A673 (cell line): ENCODE measurements at regions not wholly inside any gene's neighbourhood (a gene's known extent, or its start where the extent isn't known, plus 50 kb on each side); places are given as distances from the start of the nearest gene placed in this dataset.

Experiments
- BruUV-seq: library from RNA; stranded (reverse); fragments of 400-500 nt; replicated peaks from 2 replicates; lab custom pipeline; 2021; lab: Mats Ljungman, UMichigan
- CTCF ChIA-PET: fragments of 300-600 bp; sonication (Branson Sonifier 250); formaldehyde crosslinking; loops from one replicate; lab custom pipeline; 2022; ENCODE audit warnings: antibody characterized with exemption; lab: Charles Lee
- POLR2A ChIA-PET: fragments of 300-600 bp; sonication (Branson Sonifier 250); formaldehyde crosslinking; loops from one replicate; lab custom pipeline; 2022; ENCODE audit warnings: antibody characterized with exemption; ENCODE audit not compliant: low non-redundant PET; lab: Charles Lee
- DNase-seq: peaks from one replicate; pipeline ENCODE4 v3.0.0-alpha.2; 2015; ENCODE audit warnings: low spot score
- H3K27ac ChIP-seq: fragments of 200-600 bp; sonication (generic); 2 replicates; pipeline ENCODE4 v1.5.1; 2016; ENCODE audit warnings: mixed run types, low read depth, mild to moderate bottlenecking, mixed read lengths, antibody characterized with exemption, low read length; ENCODE audit not compliant: poor library complexity, severe bottlenecking
- H3K27me3 ChIP-seq: fragments of 200-600 bp; sonication (generic); replicated peaks from 2 replicates; pipeline ENCODE4 v1.6.1; 2017; ENCODE audit warnings: mixed run types, low read depth, mild to moderate bottlenecking, mixed read lengths, antibody characterized with exemption, low read length; ENCODE audit not compliant: insufficient read depth, poor library complexity
- H3K36me3 ChIP-seq: fragments of 200-600 bp; sonication (generic); 2 replicates; pipeline ENCODE4 v1.6.1; 2016; ENCODE audit warnings: mixed run types, mild to moderate bottlenecking, mixed read lengths, antibody characterized with exemption, low read length; ENCODE audit not compliant: insufficient read depth, poor library complexity, severe bottlenecking
- H3K4me1 ChIP-seq: fragments of 200-600 bp; sonication (generic); 2 replicates; pipeline ENCODE4 v1.6.1; 2017; ENCODE audit warnings: mixed run types, mild to moderate bottlenecking, mixed read lengths, antibody characterized with exemption, low read length; ENCODE audit not compliant: insufficient read depth, poor library complexity, severe bottlenecking
- H3K4me3 ChIP-seq: fragments of 200-600 bp; sonication (generic); 2 replicates; pipeline ENCODE4 v1.5.1; 2016; ENCODE audit warnings: low read depth, mixed run types, mild to moderate bottlenecking, mixed read lengths, low read length; ENCODE audit not compliant: poor library complexity, severe bottlenecking
- H3K9me3 ChIP-seq: fragments of 200-600 bp; sonication (generic); 2 replicates; pipeline ENCODE4 v1.6.1; 2016; ENCODE audit warnings: mixed run types, low read depth, mild to moderate bottlenecking, mixed read lengths, antibody characterized with exemption, low read length; ENCODE audit not compliant: poor library complexity, severe bottlenecking
- CTCF ChIP-seq: fragments of 300-800, 200-600 bp; sonication (generic); conservative IDR thresholded peaks from 2 replicates; pipeline ENCODE4 v1.5.1; 2017; ENCODE audit warnings: low read depth, mild to moderate bottlenecking, antibody characterized with exemption, low read length, moderate library complexity, mixed read lengths
- EZH2 ChIP-seq: fragments of 200-600 bp; sonication (generic); IDR thresholded peaks from 2 replicates; pipeline ENCODE4 v1.6.1; 2017; ENCODE audit warnings: borderline replicate concordance, low read depth, mild to moderate bottlenecking, mixed read lengths, antibody characterized with exemption, low read length; ENCODE audit not compliant: poor library complexity, severe bottlenecking
- intact Hi-C: fragments of 100-400 bp; cut with micrococcal nuclease; formaldehyde crosslinking; loops from one replicate; pipeline ENCODE4 v1.10.0; 2022; ENCODE audit not compliant: unreplicated experiment

DNA sequence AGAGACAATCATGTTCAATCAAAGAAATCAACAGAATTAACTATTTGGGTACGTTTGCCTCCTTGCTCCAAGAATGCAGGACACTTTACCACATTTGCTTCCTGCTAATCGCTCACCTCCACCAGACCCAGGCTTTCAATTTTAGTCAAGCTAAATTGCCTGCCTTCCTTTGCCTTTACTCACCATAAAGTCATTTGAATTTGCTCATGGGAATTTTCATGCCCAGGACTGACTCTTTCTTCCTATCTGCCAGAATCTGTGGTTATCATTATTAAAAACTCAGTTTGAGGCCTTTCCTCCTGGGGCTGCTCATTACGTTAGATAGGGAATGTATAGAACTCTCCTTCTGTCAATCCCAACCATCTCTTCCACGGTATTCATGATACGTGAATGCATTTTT is 1935.3 kb upstream of the WWC1 start:
- Histone ChIP-seq H3K36me3 (no peaks in the 10 kb centered on the region), H3K9me3 (no peaks in the 10 kb centered on the region), H3K27me3 (no peaks in the 10 kb centered on the region), H3K4me3 (no peak overlapping the region), H3K4me1 (no peaks in the 10 kb centered on the region), H3K27ac (no peak overlapping the region)
- intact Hi-C loops = no loop called here
- BruUV-seq = no TSS peak
- TF ChIP-seq EZH2 (no peak), CTCF (no peak)
- ChIA-PET CTCF (no interaction called here), POLR2A (no interaction called here)
- DNase-seq = no peak

GRCh38 chr5:166358127-166358830 is 1933.2 kb upstream of the WWC1 start:
- no peak for TF ChIP-seq EZH2
- TF ChIP-seq CTCF = no peak
- no peaks in the 10 kb centered on the region for H3K9me3 ChIP-seq
- H3K27me3 ChIP-seq = no peaks in the 10 kb centered on the region
- no TSS peak for BruUV-seq
- no peak overlapping the region for H3K27ac ChIP-seq
- DNase-seq = no peak
- no peaks in the 10 kb centered on the region for H3K4me1 ChIP-seq
- no peaks in the 10 kb centered on the region for H3K36me3 ChIP-seq
- CTCF ChIA-PET = no interaction called here
- H3K4me3 ChIP-seq = no peak overlapping the region
- POLR2A ChIA-PET = no interaction called here
- intact Hi-C loops = no loop called here

GRCh38 chr5:166363087-166363760 is 1928.2 kb upstream of the WWC1 start:
- ChIA-PET CTCF (no interaction called here), POLR2A (no interaction called here)
- H3K4me1 ChIP-seq = no peaks in the 10 kb centered on the region
- TF ChIP-seq CTCF (no peak), EZH2 (no peak)
- intact Hi-C loops = no loop called here
- H3K27ac ChIP-seq = no peak overlapping the region
- DNase-seq = no peak
- peaks cover 3% of the 10 kb centered on the region for H3K27me3 ChIP-seq
- no peak overlapping the region for H3K4me3 ChIP-seq
- H3K9me3 ChIP-seq = no peaks in the 10 kb centered on the region
- no TSS peak for BruUV-seq
- no peaks in the 10 kb centered on the region for H3K36me3 ChIP-seq
